HCT116 (cell line): ENCODE measurements at regions not wholly inside any gene's neighbourhood (a gene's known extent, or its start where the extent isn't known, plus 50 kb on each side); places are given as distances from the start of the nearest gene placed in this dataset.

Experiments
- ATAC-seq: fragments of 200-7000 bp; cut with Tn5 transposase; 2 replicates; pipeline ENCODE4 v1.9.1; 2020; ENCODE audit warnings: mild to moderate bottlenecking, moderate library complexity
- BruUV-seq: library from RNA; stranded (reverse); fragments of 400-500 nt; replicated peaks from 2 replicates; lab custom pipeline; 2021; lab: Mats Ljungman, UMichigan
- CTCF ChIA-PET: fragments of 300-600 bp; sonication (Branson Sonifier 250); formaldehyde crosslinking; loops from one replicate; lab custom pipeline; 2021; ENCODE audit warnings: antibody characterized with exemption; lab: Charles Lee
- POLR2A ChIA-PET: fragments of 300-600, 350-600 bp; sonication (Branson Sonifier 250); formaldehyde crosslinking; loops from one replicate; lab custom pipeline; 2021; ENCODE audit warnings: antibody characterized with exemption; lab: Charles Lee
- RAD21 ChIA-PET, 2 experiments: fragments of 300-600 bp; sonication (Branson Sonifier 250); formaldehyde crosslinking; loops; one replicate each; lab custom pipeline; 2023; ENCODE audit warnings: low total read pairs in 2 of 2; ENCODE audit not compliant: uncharacterized antibody in 2 of 2, unreplicated experiment in 2 of 2, low non-redundant PET in 1 of 2; lab: Charles Lee
- DNase-seq: peaks from one replicate; pipeline ENCODE4 v3.0.0-alpha.2; 2010; ENCODE audit warnings: low read depth, low spot score
- H2AFZ ChIP-seq: fragments of 200-600 bp; shearing (Covaris generic), sonication (generic); 2 replicates; pipeline ENCODE4 v1.6.1; 2017; ENCODE audit warnings: low read depth, mixed run types, mixed read lengths, antibody characterized with exemption, low read length; ENCODE audit not compliant: poor library complexity, severe bottlenecking
- H3K27ac ChIP-seq: 2 replicates; pipeline ENCODE4 v1.5.1; 2012; ENCODE audit warnings: low read depth, low read length
- H3K27me3 ChIP-seq: fragments of 200-600 bp; sonication (generic); 2 replicates; pipeline ENCODE4 v1.6.1; 2016; ENCODE audit warnings: mixed run types, low read length, mixed read lengths; ENCODE audit not compliant: insufficient read depth
- H3K36me3 ChIP-seq, 2 experiments: fragments of 200-500 bp in 1 of 2; fragments of 200-600 bp in 1 of 2; sonication (Bioruptor generic) in 1 of 2; sonication (generic) in 1 of 2; 2 replicates each; pipeline versions ENCODE4 v1.5.1 to v1.6.1; 2014 to 2016; ENCODE audit warnings: low read length in 2 of 2, inconsistent platforms in 1 of 2, mixed read lengths in 1 of 2, mixed run types in 1 of 2; ENCODE audit not compliant: insufficient read depth in 2 of 2, control insufficient read depth in 1 of 2
- H3K4me1 ChIP-seq, 2 experiments: fragments of 200-600 bp in 1 of 2; sonication (generic) in 1 of 2; 2 replicates each; pipeline versions ENCODE4 v1.5.1 to v1.6.1; 2012 to 2017; ENCODE audit warnings: low read length in 2 of 2, inconsistent platforms in 1 of 2, mild to moderate bottlenecking in 1 of 2, mixed read lengths in 1 of 2, mixed run types in 1 of 2, moderate library complexity in 1 of 2; ENCODE audit not compliant: insufficient read depth in 2 of 2, control insufficient read depth in 1 of 2
- H3K4me2 ChIP-seq: fragments of 200-600 bp; sonication (generic); 2 replicates; pipeline ENCODE4 v1.6.1; 2017; ENCODE audit warnings: mixed run types, low read length, mixed read lengths
- H3K4me3 ChIP-seq, 2 experiments: fragments of 200-600 bp in 1 of 2; sonication (generic) in 1 of 2; replicated peaks in 1 of 2; 2 replicates each; pipeline ENCODE4 v1.5.1; 2011 to 2016; ENCODE audit warnings: low read length in 2 of 2, control low read depth in 1 of 2, low read depth in 1 of 2, mild to moderate bottlenecking in 1 of 2, mixed read lengths in 1 of 2, mixed run types in 1 of 2
- H3K79me2 ChIP-seq: fragments of 200-600 bp; sonication (generic); 2 replicates; pipeline ENCODE4 v1.6.1; 2017; ENCODE audit warnings: mild to moderate bottlenecking, mixed run types, low read length, moderate library complexity, mixed read lengths; ENCODE audit not compliant: insufficient read depth
- H3K9ac ChIP-seq: fragments of 200-600 bp; sonication (generic); 2 replicates; pipeline ENCODE4 v1.6.1; 2016; ENCODE audit warnings: low read length, mixed read lengths
- H3K9me2 ChIP-seq: fragments of 200-600 bp; sonication (generic), shearing (Covaris generic); 2 replicates; pipeline ENCODE4 v1.6.1; 2017; ENCODE audit warnings: mixed run types, mild to moderate bottlenecking, moderate library complexity; ENCODE audit not compliant: insufficient read depth
- H3K9me3 ChIP-seq, 2 experiments: fragments of 200-500 bp in 1 of 2; fragments of 200-600 bp in 1 of 2; sonication (Bioruptor generic) in 1 of 2; sonication (generic) in 1 of 2; 2 replicates each; pipeline ENCODE4 v1.6.1; 2014 to 2017; ENCODE audit warnings: low read length in 2 of 2, mixed read lengths in 2 of 2, inconsistent platforms in 1 of 2, low read depth in 1 of 2, mild to moderate bottlenecking in 1 of 2, mixed run types in 1 of 2, moderate library complexity in 1 of 2; ENCODE audit not compliant: control insufficient read depth in 1 of 2, insufficient read depth in 1 of 2
- H4K20me1 ChIP-seq: fragments of 200-600 bp; sonication (generic), shearing (Covaris generic); 2 replicates; pipeline ENCODE4 v1.6.1; 2017; ENCODE audit warnings: mixed run types, mild to moderate bottlenecking, moderate library complexity; ENCODE audit not compliant: insufficient read depth
- ATF3 ChIP-seq: IDR thresholded peaks from 2 replicates; pipeline ENCODE4 v1.6.1; 2012
- CBX3 ChIP-seq: IDR thresholded peaks from 2 replicates; pipeline ENCODE4 v1.6.1; 2012; ENCODE audit warnings: low read depth
- CEBPB ChIP-seq: IDR thresholded peaks from 2 replicates; pipeline ENCODE4 v1.6.1; 2012; ENCODE audit warnings: low read depth
- CTCF ChIP-seq, 3 experiments: fragments of 200-600 bp in 1 of 3; sonication (generic) in 1 of 3; IDR thresholded peaks in 2 of 3; conservative IDR thresholded peaks in 1 of 3; 2 replicates each; pipeline ENCODE4 v1.5.1; 2012 to 2017; ENCODE audit warnings: low read depth in 2 of 3, low read length in 2 of 3, antibody characterized with exemption in 1 of 3, borderline replicate concordance in 1 of 3, control low read depth in 1 of 3, mild to moderate bottlenecking in 1 of 3, mixed read lengths in 1 of 3, mixed run types in 1 of 3, moderate library complexity in 1 of 3; ENCODE audit not compliant: insufficient read depth in 1 of 3
- EGR1 ChIP-seq: IDR thresholded peaks from 2 replicates; pipeline ENCODE4 v1.6.1; 2012; ENCODE audit warnings: low read depth
- EZH2 ChIP-seq: fragments of 200-600 bp; sonication (generic); IDR thresholded peaks from 2 replicates; pipeline ENCODE4 v1.6.1; 2017; ENCODE audit warnings: antibody characterized with exemption, mixed run types
- EZH2phosphoT487 ChIP-seq: fragments of 200-600 bp; IDR thresholded peaks from 2 replicates; pipeline ENCODE4 v1.6.1; 2018; ENCODE audit warnings: antibody characterized with exemption, borderline replicate concordance
- JUND ChIP-seq: IDR thresholded peaks from 2 replicates; pipeline ENCODE4 v1.6.1; 2012
- MAX ChIP-seq: IDR thresholded peaks from 2 replicates; pipeline ENCODE4 v1.6.1; 2012
- POLR2A ChIP-seq: IDR thresholded peaks from 2 replicates; pipeline ENCODE4 v1.7.0; 2011; ENCODE audit warnings: borderline replicate concordance; ENCODE audit not compliant: insufficient read depth, insufficient read length; ENCODE audit errors: extremely low read depth
- POLR2AphosphoS5 ChIP-seq: IDR thresholded peaks from 2 replicates; pipeline ENCODE4 v1.6.1; 2011; ENCODE audit warnings: mild to moderate bottlenecking, low read depth, low read length, moderate library complexity
- REST ChIP-seq: IDR thresholded peaks from 2 replicates; pipeline ENCODE4 v1.6.1; 2012; ENCODE audit warnings: low read depth
- SP1 ChIP-seq: IDR thresholded peaks from 2 replicates; pipeline ENCODE4 v1.6.1; 2012; ENCODE audit warnings: low read depth
- SRF ChIP-seq: IDR thresholded peaks from 2 replicates; pipeline ENCODE4 v1.6.1; 2012; ENCODE audit warnings: low read depth
- intact Hi-C: fragments of 100-400 bp; cut with micrococcal nuclease; formaldehyde crosslinking; loops from 2 replicates; pipeline ENCODE4 v1.10.0; 2022

GRCh38 chr1:73913025-73913424 lies 285.0 kb downstream of the LRRIQ3 start:
- H3K4me1 ChIP-seq: no peaks in the 10 kb centered on the region
- no peaks in the 10 kb centered on the region for H3K36me3 ChIP-seq
- intact Hi-C loops: no loop called here
- no peaks in the 10 kb centered on the region; a peak in 2 of 4 replicates for H3K9me3 ChIP-seq
- BruUV-seq: no TSS peak
- POLR2A ChIA-PET: no interaction called here
- ATAC-seq (no peak), DNase-seq (no peak)
- no peak for TF ChIP-seq CEBPB
- no peak for TF ChIP-seq POLR2A
- no peak for TF ChIP-seq ATF3
- no peak for TF ChIP-seq MAX
- no peak for TF ChIP-seq EGR1
- no peak for TF ChIP-seq CTCF (IDR thresholded peaks at IDR 0.05 in 2 of 3, conservative IDR thresholded peaks at IDR 0.05 in 1 of 3; ENCODE audit: borderline replicate concordance in 1 of 3, insufficient read depth in 1 of 3, low read depth in 2 of 3, low read length in 2 of 3)
- TF ChIP-seq POLR2AphosphoS5: no peak
- no peaks in the 10 kb centered on the region for H3K79me2 ChIP-seq
- H3K27ac ChIP-seq: no peak overlapping the region
- no peak overlapping the region for H3K4me2 ChIP-seq
- CTCF ChIA-PET: no interaction called here
- RAD21 ChIA-PET: no interaction called here
- no peaks in the 10 kb centered on the region for H3K9me2 ChIP-seq
- H3K9ac ChIP-seq: no peak overlapping the region
- H3K27me3 ChIP-seq: no peaks in the 10 kb centered on the region
- no peak overlapping the region for H2AFZ ChIP-seq
- no peaks in the 10 kb centered on the region for H4K20me1 ChIP-seq
- H3K4me3 ChIP-seq: no peak overlapping the region

- BruUV-seq: no TSS peak
- Histone ChIP-seq H3K9me3 (no peaks in the 10 kb centered on the region; a peak in 2 of 4 replicates), H4K20me1 (no peaks in the 10 kb centered on the region), H3K36me3 (no peaks in the 10 kb centered on the region), H3K27ac (no peak overlapping the region), H3K9ac (no peak overlapping the region), H3K27me3 (no peaks in the 10 kb centered on the region), H3K79me2 (no peaks in the 10 kb centered on the region), H3K4me3 (no peak overlapping the region), H3K4me1 (no peaks in the 10 kb centered on the region), H3K4me2 (no peak overlapping the region), H3K9me2 (no peaks in the 10 kb centered on the region), H2AFZ (no peak overlapping the region)
- CTCF ChIA-PET: no interaction called here
- no peak for DNase-seq
- intact Hi-C loops: no loop called here
- no peak for ATAC-seq
- POLR2A ChIA-PET: no interaction called here
- RAD21 ChIA-PET: no interaction called here
- no peak for TF ChIP-seq CEBPB
- TF ChIP-seq CBX3: no peak
- no peak for TF ChIP-seq MAX
- no peak for TF ChIP-seq JUND
- TF ChIP-seq REST: no peak
- no peak for TF ChIP-seq POLR2A
- TF ChIP-seq EZH2phosphoT487: no peak
- no peak for TF ChIP-seq EZH2
- TF ChIP-seq SP1: no peak
- TF ChIP-seq SRF: no peak
These were observed 286.1 kb downstream of the LRRIQ3 start for GRCh38 chr1:73911849-73912248.
